SKM-1 treated with dmso at 0.1 percent for 144 hours (cell line): ENCODE measurements at regions not wholly inside any gene's neighbourhood (a gene's known extent, or its start where the extent isn't known, plus 50 kb on each side); places are given as distances from the start of the nearest gene placed in this dataset.
"Not testable (repeated sequence)": the region's sequence is repeated elsewhere in the genome, so short reads cannot be mapped to it uniquely, and the experiment has no call there.

Experiments used
- DNase-seq: peaks from one replicate; lab custom pipeline; 2025; ENCODE audit not compliant: unreplicated experiment; lab: John Stamatoyannopoulos, UW

- no peak for DNase-seq
Measured at GRCh38 chr4:111921714-111922113, 223.5 kb upstream of the FAM241A start.

- DNase-seq: no peak
Measured at GRCh38 chr4:111923786-111924185, 221.5 kb upstream of the FAM241A start.

GRCh38 chr4:111924696-111925095 lies 220.6 kb upstream of the FAM241A start:
- no peak for DNase-seq

GRCh38 chr4:111930659-111931058 lies 214.6 kb upstream of the FAM241A start:
- peak; percentile 4 for DNase-seq

- DNase-seq: no peak
Measured at GRCh38 chr4:111933703-111934102, 211.6 kb upstream of the FAM241A start.

- no peak for DNase-seq
Measured at GRCh38 chr4:111934314-111934713, 210.9 kb upstream of the FAM241A start.

GRCh38 chr4:111937368-111937767 lies 207.9 kb upstream of the FAM241A start:
- no peak for DNase-seq

- no peak for DNase-seq
Measured at GRCh38 chr4:111941957-111942356, 203.3 kb upstream of the FAM241A start.

- no peak for DNase-seq
Measured at GRCh38 chr4:111943796-111944203, 201.5 kb upstream of the FAM241A start.

- DNase-seq: no peak
Measured at GRCh38 chr4:111945014-111945413, 200.2 kb upstream of the FAM241A start.

GRCh38 chr4:111946800-111947199 lies 198.5 kb upstream of the FAM241A start:
- no peak for DNase-seq

- DNase-seq: no peak
Measured at GRCh38 chr4:111952688-111953087, 192.6 kb upstream of the FAM241A start.

- no peak for DNase-seq
Measured at GRCh38 chr4:111954550-111954949, 190.7 kb upstream of the FAM241A start.

GRCh38 chr4:111955001-111955400 lies 190.3 kb upstream of the FAM241A start:
- no peak for DNase-seq

- no peak for DNase-seq
Measured at GRCh38 chr4:111957116-111957515, 188.1 kb upstream of the FAM241A start.

- no peak for DNase-seq
Measured at GRCh38 chr4:111957997-111958396, 187.3 kb upstream of the FAM241A start.

- DNase-seq: no peak
Measured at GRCh38 chr4:111959222-111959621, 186.0 kb upstream of the FAM241A start.

- DNase-seq: no peak
Measured at GRCh38 chr4:111960241-111960667, 185.0 kb upstream of the FAM241A start.

GRCh38 chr4:111961026-111961425 lies 184.2 kb upstream of the FAM241A start:
- not testable (repeated sequence) for DNase-seq

- no peak for DNase-seq
Measured at GRCh38 chr4:111961809-111962208, 183.4 kb upstream of the FAM241A start.

- DNase-seq: no peak
Measured at GRCh38 chr4:111963158-111963700, 182.0 kb upstream of the FAM241A start.

- no peak for DNase-seq
Measured at GRCh38 chr4:111977419-111977965, 167.8 kb upstream of the FAM241A start.

GRCh38 chr4:111979921-111980320 lies 165.3 kb upstream of the FAM241A start:
- DNase-seq: no peak
